NCI-H1694 (cell line): ENCODE measurements at regions not wholly inside any gene's neighbourhood (a gene's known extent, or its start where the extent isn't known, plus 50 kb on each side); places are given as distances from the start of the nearest gene placed in this dataset.
"Not testable (repeated sequence)": the region's sequence is repeated elsewhere in the genome, so short reads cannot be mapped to it uniquely, and the experiment has no call there.

Source experiments
- DNase-seq: peaks from one replicate; lab custom pipeline; 2025; lab: John Stamatoyannopoulos, UW

DNA sequence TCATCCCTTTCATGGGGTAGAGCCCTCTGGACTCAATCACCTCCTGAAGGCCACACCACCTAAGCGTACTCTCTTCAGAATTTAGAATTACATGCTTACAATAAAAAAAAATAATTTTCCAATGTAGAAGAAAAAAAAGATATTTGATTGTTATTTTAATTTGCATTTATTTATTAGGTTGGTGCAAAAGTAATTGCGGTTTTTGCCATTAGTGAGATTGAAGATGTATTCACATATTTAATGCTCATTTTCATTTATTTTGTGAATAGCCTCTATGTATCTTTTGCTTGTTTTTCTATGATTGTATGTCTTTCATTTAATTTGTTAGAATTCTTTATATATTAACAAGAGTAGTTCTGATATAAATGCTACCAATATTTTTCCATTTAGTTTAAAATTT is 220.5 kb downstream of the RND3 start:
- DNase-seq: no peak

DNA sequence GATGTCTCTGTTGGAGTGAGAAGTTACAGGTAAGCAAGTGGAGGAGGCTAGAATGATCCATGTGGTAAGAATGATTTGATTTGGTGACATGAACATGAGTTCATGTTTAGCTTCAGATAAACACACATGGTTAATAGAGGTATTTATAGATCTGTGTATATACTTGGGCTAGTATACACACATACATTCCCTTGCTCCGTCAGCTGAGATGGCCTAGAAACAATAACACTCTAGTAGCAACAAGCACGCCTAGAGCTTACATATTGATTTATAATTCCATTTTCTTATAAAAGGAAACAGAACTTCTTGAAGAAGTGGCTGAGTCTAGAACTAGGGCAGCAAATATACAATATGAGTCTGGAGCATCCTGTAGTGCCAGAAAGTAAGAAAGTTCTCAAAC is 223.0 kb downstream of the RND3 start:
- no peak for DNase-seq

DNA sequence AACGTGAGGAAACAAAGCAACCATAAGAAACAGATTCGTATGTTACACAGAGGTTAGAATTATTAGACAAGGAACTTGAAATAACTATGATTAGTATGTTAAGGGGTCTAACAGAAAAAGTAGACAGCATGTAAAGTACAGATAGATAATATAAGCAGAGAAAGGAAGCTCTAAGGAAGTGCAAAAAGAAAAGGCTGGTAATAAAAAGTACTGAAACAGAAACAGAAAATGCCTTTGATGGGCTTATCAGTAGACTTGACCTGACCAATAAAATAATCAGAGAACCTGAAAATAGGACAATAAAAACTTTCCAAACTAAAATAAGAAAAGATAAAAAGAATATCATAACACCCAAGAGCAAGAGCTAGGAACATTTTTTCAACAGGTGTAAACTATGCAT is 225.8 kb downstream of the RND3 start:
- DNase-seq: no peak

DNA sequence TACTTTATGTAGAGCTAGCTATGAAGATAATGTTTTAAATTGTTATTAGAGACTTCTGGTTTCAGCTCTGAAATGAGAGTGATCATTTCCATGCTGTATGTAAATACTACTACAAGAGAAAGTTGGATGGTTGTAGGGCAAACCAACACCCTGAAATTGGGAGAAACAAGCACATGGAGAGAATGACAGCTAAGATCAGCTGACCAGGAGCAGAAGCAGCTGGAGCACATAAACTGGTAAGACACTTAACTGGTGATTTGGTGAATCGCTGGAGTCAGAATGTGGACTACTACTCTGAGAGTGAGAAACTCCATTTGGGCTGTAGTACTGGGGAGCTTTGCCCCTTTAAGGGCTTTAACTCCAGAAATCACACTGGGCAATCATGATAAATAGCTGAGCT is 226.8 kb downstream of the RND3 start:
- DNase-seq: no peak

DNA sequence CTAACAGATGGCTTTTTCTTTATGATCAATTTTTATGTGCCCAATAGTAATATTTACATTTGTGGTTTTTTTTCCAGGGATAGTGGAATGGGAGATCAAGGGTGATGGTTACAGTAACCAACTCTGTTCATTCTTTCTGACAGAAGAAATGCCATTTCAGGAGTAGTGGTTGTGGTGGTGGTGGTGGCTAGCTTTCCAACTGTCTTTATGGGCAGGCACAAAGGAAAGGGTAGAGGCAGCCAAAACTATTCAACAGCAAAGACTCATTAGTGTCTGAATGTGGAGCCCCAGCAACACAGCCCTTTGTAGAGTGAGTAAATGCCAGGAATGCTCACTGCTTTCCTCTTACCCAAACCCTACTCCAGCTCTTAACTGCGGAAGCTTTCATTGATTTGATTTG is 227.7 kb downstream of the RND3 start:
- no peak for DNase-seq

DNA sequence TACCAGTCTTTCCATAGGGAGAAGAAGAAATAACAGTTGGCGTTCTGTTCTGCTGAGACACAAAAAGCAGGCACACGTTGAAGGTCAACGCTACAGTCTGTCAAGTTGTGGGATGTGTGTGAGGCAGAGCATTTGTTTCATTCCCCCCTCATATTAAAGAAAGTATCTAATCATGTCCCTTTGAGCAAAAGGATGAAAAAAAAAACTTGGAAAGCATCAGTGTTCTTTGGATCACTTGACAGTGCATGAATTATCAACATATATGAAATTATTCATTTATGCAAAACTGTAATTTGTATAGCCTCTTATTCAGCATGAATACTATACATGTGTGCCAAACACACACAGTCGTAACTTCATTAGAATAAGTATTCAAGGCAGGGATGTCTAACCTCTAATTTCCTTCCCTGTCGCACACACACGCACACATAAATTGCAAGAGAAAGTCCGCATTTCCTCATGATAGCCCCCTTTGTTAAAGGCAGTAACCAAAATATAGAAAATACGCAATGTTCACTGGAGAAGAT is 228.6 kb downstream of the RND3 start:
- DNase-seq: no peak

DNA sequence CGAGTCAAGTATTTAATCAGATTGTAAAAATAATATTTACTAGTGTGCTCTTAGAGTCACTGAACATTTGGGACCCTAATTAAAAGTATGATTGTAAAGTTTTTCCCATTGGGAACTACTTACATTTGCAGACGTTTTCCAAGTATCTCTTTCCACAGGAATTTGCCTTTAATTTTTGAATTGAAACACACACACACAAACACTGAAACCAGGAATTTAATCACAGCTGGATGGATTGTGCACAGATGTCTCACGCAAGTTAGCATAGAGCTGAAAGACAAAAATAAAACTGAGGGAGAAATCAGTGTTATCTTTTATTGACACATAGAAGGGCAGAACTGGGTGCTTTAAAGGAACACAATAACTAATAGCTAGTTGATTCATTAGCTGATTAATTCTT is 230.7 kb downstream of the RND3 start:
- no peak for DNase-seq

DNA sequence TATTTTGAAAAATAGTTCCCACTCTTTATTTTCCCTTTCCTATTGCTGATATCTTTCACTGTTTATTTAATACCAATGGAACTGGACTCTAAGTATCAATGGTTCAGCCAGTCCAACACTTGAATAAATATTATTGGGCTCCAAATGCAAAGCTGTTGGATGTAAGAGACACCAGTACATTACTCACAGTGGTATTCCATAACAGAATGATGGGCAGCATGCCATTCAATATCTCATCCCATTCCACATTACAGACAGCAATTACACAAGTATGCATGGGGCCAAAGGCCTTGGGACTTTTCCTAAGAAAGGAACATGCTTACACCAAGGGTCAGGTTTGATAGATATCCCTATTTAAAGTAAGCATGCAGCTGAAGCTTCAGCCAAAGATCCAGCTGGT is 231.9 kb downstream of the RND3 start:
- DNase-seq: no peak

DNA sequence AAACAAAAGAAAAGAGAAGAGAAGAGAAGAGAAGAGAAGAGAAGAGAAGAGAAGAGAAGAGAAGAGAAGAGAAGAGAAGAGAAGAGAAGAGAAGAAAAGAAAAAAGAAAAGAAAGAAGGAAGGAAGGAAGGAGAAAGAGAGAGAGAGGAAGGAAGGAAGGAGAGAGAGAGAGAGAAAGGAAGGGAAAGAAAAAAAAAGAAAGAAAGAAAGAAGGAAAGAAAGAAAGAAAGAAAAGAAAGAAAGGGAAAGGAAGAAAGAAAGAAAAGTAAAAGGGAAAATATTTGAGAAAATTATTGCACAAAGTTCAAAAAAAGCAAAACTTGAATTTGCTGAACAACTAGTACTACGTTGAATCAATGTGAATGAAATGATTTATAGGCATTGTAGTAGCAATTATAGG is 237.7 kb downstream of the RND3 start:
- not testable (repeated sequence) for DNase-seq

DNA sequence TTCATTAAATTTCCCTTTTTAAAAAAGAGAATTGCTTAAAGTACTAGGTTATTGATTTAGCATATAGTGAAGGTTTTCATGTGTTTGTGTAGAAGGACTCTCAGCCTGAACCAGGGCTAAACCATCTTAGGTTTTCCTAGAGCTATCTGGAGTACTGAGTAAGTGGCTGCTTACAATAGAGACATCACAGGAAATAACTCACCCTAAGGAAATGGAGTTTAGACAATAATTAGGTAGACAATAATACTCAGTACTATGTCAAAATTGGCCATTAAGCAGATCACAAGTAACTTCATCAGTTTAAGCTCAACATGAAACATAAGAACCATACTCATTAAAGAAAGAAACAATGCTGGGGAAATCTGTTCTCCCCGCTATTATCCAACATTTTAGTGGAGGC is 240.0 kb downstream of the RND3 start:
- no peak for DNase-seq

DNA sequence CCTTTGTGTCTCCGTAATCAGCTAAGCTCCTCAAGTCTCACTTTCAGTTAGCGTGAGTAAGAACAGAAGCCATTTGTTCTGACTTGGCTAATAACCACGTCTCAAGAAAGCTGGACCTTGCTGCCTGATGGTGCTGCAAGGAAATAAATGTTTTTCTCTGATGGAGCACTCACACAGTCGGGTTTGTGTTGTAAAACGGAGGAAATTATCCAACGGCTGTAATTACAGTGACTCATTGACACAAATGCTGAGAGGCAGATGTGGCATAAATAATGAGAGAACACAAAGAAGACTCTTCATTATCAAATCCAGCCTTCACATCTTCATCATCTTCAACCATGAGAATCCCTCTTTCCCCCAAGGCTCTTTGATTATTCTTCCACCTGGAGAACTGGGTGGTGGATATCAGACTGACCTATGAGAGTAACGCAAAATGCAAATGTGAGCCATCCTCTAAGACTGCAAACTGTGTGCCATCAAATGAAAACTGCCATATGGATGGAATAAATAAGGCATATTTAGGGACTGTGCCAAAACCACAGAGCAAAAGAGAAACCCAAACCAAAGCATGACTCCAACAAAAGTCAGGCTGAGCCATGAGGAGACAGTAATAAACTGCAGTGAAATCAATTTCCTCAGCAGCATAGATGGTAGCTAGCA is 252.6 kb downstream of the RND3 start:
- peak; percentile 93 for DNase-seq

DNA sequence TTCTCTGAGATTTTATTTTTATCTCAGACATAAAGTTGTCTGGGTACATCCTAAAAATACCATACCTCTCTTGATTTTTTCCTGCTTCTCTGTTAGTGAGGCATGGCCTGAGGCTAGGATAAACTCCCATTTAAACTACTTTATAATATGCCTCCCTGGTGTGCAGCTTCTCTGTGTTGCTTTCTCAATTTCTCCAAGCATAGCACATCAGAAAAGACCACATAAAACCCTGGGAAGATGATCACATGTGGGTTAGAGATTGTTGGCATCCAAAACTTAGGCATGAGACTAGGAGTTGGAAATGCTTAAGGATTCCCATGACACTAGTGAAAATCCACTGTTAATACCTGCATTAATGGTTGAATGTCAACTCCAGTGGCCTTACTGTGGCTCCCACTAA is 254.6 kb downstream of the RND3 start:
- no peak for DNase-seq

DNA sequence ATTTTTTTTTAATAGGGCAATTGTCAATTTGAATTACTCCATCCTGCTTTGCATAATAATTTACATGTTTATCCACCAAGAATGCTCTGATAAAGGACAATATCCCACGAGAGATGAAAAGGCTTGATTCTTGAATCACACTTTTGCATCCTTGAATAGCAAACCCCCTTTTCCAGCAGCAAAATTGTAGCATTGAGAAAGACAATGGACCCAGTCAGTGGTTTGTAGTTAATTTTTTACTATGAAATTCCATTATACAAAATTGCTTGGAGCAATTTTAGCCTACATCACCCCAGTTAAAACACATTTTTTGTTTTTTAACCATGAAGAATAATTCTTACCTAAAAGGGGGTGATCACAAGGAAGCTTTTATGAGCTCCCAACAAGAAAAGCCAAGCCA is 255.1 kb downstream of the RND3 start:
- no peak for DNase-seq

DNA sequence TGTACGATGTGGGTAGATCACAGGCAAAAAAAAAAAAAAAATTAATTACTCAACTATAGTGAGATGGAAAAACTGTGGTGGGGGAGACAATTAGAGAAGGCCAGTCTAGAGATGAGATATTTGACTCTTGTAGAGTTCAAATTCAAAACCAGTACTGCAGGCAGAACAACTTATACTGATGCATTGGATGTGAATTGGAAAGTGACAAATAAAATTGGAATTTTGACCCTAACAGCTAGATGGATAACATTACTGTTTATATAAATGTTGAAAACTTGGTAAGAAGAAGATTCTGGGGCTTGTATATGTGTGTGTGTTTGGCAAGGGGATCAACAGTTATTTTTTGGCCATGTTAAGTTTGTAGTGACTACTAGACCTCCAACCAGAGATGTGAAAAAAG is 256.9 kb downstream of the RND3 start:
- DNase-seq: no peak

DNA sequence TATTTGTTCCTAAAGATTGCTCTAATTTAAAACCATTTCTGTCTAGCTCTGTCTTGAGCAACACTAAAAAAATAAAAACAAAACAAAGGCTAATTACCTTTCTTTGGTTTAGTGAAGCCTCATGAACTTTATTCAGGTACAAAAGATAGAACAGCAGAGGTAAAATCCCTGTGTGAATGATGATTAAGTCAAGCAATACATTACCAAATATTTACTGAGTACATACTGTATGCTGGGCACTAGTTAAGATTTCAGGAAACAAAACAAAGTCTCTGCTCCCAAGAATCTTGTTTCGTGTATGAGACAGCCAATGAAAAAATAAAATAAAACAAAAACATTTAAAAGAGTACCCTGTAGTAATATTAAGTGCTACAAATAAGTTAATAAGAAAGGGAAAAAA is 257.5 kb downstream of the RND3 start:
- no peak for DNase-seq

DNA sequence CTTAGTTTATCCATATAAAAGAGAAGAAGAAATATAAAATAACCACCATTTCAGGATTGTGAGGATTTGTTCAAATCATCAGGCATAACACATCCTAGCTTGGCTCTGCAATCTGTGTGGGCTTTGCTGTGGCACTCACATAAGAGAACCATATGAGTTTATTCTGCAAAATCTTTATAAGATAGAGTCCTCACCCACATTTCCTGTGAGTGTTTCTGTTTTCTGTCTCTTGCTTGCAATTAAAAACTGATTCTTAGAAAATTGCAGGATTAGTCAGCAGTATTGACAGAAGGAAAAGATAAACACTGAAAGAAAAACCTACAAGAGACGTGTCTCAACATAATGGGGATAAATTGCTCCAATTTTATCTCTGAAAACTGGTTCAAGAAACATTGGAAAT is 258.5 kb downstream of the RND3 start:
- DNase-seq: no peak

DNA sequence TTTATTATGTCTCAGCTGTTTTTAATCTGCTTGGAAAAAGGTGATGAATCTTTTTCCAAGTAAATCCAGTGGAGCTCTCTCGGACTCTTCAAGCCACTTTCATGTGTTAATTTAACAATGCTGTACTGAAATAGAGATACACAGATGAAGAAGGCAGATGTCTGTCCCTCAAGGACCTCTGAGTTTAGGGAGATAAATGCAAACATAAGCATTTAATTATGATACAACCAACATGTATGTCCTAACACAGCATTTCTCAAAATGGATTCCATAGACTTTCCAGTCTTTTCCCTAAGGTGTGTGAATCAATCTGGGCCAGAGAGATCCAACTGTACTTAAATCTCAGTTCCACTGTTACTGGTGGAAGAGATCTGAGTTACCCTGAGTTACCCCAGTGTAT is 262.4 kb downstream of the RND3 start:
- DNase-seq: no peak

DNA sequence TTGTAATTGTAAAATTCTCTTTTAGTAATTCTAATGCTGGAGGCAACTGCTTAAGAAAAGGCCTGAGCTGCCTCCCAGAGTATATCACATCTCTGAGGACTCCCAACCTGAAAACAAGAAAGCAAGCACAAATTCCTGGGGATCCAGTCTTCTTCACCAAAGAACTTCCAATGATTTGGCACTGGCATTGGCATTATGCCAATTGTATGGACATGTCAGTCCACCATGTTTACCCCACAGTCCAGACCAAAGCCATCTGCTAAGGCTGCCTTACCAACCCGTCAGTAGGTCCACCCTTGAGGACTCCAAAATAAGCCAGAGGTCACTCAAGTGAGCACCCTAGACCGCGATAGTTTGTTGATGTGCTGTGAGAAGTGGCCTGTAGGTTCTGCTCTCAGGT is 263.1 kb downstream of the RND3 start:
- DNase-seq: no peak

DNA sequence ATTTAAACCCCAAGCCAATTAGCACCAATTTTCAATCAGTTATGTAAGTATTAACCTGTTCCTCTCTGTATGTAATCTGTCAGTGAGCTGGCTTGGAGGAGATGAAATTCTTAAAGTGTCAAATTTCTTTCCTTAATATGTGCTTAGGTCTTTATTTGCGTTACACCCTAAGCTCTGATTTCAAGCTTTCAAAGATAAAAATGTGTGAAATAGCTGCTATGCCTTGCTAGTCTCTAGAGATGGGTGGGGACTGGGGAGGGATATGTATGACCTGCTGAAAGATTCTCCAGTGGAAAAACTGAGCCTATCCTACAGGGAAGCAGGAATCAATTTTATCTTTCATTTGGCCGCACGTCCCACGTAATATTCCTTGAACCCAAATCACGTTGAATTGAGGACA is 264.5 kb downstream of the RND3 start:
- no peak for DNase-seq

DNA sequence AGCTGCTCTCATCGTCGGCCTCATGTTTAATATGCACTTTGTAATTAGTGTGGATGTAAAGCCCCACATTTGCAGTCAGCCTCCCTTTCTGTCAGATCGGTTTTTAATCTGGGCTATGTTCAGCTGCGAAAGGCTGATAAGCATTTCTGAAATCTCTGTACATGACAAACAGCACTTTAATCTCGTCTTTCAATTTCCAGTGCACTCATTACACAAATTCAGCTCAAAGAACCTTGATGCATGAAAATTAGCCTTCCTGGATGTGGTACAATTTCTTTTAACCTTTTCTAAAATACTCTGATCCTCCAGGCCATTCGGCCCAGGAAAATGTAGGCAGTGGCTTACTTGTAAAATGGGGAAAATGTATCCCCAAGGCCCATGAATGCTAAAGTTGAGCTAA is 265.1 kb downstream of the RND3 start:
- DNase-seq: no peak

DNA sequence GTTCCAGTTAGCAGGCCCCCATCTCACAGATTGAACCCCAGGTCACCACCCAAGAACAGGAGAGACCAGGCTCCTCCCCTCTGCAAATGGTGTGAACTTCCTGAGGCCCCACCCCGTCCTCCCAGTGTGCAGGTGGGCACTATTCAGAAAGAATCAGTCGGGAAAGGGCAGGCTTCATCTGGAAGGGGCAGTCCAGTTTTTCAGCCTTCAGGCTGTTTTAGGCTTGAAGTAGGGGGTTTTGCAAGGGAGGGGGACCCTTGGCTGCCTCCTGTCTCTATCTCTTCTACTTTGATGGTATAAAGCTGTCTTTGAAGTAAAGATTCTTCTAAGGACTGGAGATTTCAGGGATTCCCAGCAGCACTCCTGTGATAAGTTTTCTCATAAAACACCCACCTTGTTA is 267.6 kb downstream of the RND3 start:
- DNase-seq: no peak

DNA sequence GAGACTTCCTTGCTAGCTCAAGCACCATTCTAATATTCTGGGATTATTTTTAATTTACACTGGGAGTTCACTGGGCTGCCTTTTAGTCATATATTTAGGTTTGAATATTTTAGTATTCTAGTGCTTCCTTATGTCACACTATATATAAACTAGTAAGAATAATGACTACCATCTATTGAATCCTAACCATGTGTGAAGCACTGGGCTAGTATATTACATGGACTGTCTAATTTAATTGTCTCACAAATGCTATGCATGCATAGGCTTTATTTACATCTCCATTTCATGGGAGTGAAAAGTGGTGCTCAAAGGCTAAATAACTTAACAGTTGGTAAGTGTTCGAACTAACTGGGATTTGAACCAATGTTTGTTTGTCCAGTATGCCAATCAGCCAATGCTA is 272.4 kb downstream of the RND3 start:
- DNase-seq: no peak

DNA sequence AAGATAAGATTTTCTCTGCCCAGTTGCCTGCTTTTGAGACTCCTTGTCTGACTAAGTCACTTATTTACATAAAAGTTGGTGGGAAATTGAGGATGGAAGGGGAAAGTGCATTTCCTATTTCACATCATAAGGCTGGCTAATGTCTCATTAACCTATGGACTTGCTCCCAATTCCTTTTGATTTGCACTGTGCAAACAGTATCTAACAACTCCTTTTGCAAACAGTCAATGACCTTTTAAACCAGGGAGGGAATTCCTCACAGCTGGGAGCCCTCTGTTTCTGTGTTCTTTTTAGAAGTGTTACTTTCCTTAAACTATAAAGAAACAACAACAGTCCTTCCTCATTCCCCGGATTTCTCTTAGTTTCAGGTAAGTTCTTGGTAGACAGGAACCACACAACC is 272.8 kb downstream of the RND3 start:
- DNase-seq: no peak

DNA sequence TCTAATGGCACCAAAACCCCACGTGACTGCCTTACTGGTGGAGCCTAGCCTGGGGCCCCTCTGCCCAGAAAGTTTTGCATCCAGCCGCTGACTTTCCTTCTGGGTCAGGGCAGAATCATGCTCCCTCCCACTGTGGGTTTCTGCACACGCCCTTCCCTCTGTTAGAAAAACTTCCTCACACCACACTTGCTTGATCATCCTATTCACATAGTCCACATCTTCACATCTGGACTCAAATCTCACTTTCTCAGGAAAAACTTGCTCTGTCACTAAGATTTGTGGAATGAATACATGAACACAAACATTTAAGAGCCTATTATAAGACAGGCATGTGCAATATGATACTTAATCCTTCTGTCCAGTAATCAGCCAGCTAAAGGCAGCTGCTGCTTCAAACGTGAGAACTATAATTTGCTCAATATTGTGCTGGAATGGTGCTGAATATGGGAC is 274.7 kb downstream of the RND3 start:
- DNase-seq: no peak
